PC-9 (cell line): ENCODE measurements at regions not wholly inside any gene's neighbourhood (a gene's known extent, or its start where the extent isn't known, plus 50 kb on each side); places are given as distances from the start of the nearest gene placed in this dataset.

Experiments used
- EZH2 ChIP-seq: fragments of 200-600 bp; sonication (generic); IDR thresholded peaks from 2 replicates; pipeline ENCODE4 v1.8.0; 2017; ENCODE audit warnings: antibody characterized with exemption, low read depth
- TF ChIP-seq, protein P1 (sequence below): fragments of 200-600 bp; sonication (generic); conservative IDR thresholded peaks from 2 replicates; pipeline ENCODE4 v1.6.1; 2017; ENCODE audit warnings: mixed run types, antibody characterized with exemption, mild to moderate bottlenecking, moderate library complexity

DNA sequence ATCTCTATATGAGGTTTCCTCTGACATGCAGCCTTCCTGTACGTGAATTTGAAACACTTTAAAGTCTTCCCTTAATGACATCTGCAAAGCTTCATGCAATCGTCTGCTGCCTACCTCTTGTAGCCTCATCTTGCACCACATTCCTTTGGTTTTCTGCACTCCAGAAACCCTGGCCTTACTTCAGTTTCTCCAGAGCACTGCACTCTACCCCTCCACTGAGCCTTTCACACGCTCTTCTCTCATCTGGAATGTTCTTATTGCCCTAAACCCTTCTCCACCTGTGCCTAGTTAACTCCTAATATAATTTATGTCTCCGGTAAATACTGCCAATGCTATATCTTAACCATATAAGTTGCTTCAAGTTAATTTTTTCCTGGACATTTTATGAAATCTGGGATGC is 168.8 kb upstream of the SLC27A6 start:
- TF ChIP-seq, protein P1, sequence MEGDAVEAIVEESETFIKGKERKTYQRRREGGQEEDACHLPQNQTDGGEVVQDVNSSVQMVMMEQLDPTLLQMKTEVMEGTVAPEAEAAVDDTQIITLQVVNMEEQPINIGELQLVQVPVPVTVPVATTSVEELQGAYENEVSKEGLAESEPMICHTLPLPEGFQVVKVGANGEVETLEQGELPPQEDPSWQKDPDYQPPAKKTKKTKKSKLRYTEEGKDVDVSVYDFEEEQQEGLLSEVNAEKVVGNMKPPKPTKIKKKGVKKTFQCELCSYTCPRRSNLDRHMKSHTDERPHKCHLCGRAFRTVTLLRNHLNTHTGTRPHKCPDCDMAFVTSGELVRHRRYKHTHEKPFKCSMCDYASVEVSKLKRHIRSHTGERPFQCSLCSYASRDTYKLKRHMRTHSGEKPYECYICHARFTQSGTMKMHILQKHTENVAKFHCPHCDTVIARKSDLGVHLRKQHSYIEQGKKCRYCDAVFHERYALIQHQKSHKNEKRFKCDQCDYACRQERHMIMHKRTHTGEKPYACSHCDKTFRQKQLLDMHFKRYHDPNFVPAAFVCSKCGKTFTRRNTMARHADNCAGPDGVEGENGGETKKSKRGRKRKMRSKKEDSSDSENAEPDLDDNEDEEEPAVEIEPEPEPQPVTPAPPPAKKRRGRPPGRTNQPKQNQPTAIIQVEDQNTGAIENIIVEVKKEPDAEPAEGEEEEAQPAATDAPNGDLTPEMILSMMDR = no peak
- TF ChIP-seq EZH2 = no peak
